HUDEP-2 (cell line): ENCODE measurements at regions not wholly inside any gene's neighbourhood (a gene's known extent, or its start where the extent isn't known, plus 50 kb on each side); places are given as distances from the start of the nearest gene placed in this dataset.
"Not testable (repeated sequence)": the region's sequence is repeated elsewhere in the genome, so short reads cannot be mapped to it uniquely, and the experiment has no call there.

Experiments used
- DNase-seq, 76 experiments: peaks; one replicate each; lab custom pipeline; 2025; ENCODE audit not compliant: unreplicated experiment in 76 of 76; lab: John Stamatoyannopoulos, UW

GRCh38 chr13:73334445-73334844 is 275.6 kb downstream of the KLF5 start:
- DNase-seq = no peak

GRCh38 chr13:73331556-73331955 is 272.8 kb downstream of the KLF5 start:
- no peak for DNase-seq

- no peak for DNase-seq
Measured at GRCh38 chr13:73329355-73329754, 270.6 kb downstream of the KLF5 start.

- DNase-seq = no peak
Measured at GRCh38 chr13:73327579-73327978, 268.8 kb downstream of the KLF5 start.

GRCh38 chr13:73325723-73326558 is 267.1 kb downstream of the KLF5 start:
- DNase-seq = no peak

GRCh38 chr13:73324842-73325722 is 266.3 kb downstream of the KLF5 start:
- no peak for DNase-seq

GRCh38 chr13:73323615-73324014 is 264.8 kb downstream of the KLF5 start:
- DNase-seq = no peak

GRCh38 chr13:73321043-73321442 is 262.2 kb downstream of the KLF5 start:
- no peak for DNase-seq

- no peak for DNase-seq
Measured at GRCh38 chr13:73317140-73317539, 258.3 kb downstream of the KLF5 start.

GRCh38 chr13:73310366-73310765 is 251.6 kb downstream of the KLF5 start:
- no peak for DNase-seq

- DNase-seq = no peak
Measured at GRCh38 chr13:73307481-73307880, 248.7 kb downstream of the KLF5 start.

GRCh38 chr13:73306688-73307087 is 247.9 kb downstream of the KLF5 start:
- no peak for DNase-seq

- no peak for DNase-seq
Measured at GRCh38 chr13:73304442-73304841, 245.6 kb downstream of the KLF5 start.

GRCh38 chr13:73303851-73304250 is 245.0 kb downstream of the KLF5 start:
- DNase-seq = no peak

- DNase-seq = not testable (repeated sequence)
Measured at GRCh38 chr13:73301622-73302021, 242.8 kb downstream of the KLF5 start.

GRCh38 chr13:73300718-73301425 is 242.1 kb downstream of the KLF5 start:
- DNase-seq = no peak

- no peak for DNase-seq
Measured at GRCh38 chr13:73299787-73300186, 241.0 kb downstream of the KLF5 start.

- DNase-seq = no peak
Measured at GRCh38 chr13:73293913-73294523, 235.2 kb downstream of the KLF5 start.

GRCh38 chr13:73292127-73292526 is 233.3 kb downstream of the KLF5 start:
- DNase-seq = no peak

- DNase-seq = no peak
Measured at GRCh38 chr13:73290844-73291243, 232.0 kb downstream of the KLF5 start.

GRCh38 chr13:73288596-73288995 is 229.8 kb downstream of the KLF5 start:
- DNase-seq = no peak
